ENCODE measurements at regions not wholly inside any gene's neighbourhood (a gene's known extent, or its start where the extent isn't known, plus 50 kb on each side); places are given as distances from the start of the nearest gene placed in this dataset.

- H3K27ac ChIP-seq (ENCODE audit: low read depth, low read length), result no peak overlapping the region
Measured at GRCh38 chr9:115232181-115232774, 114.3 kb upstream of the TNC start.

DNA sequence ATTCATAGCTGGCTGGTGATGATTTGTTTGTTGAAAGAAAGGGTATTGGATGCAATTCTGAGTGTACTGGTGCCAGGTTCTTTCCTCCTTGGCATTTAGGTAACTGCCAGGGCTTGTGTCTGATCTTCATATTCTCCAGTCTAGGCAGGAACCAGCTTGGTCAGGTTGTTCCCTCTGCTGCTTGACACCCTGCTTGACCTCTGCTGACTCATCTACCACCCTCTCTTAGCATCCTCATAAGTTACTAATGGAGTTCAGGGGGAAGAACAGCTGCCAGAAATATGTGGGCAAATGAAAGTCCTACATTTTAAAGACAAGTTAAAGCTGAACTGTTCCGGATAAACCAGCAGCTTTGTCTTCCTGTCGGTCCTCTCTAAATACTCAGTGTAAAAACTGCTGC lies 116.1 kb upstream of the TNC start:
- Histone ChIP-seq H3K36me3 (ENCODE audit: insufficient read depth, low read length) (no peaks in the 10 kb centered on the region), H3K27me3 (ENCODE audit: control insufficient read depth in 1 of 2, insufficient read depth in 2 of 2, low read length in 2 of 2) (no peaks in the 10 kb centered on the region), H3K9ac (ENCODE audit: low read length) (no peak overlapping the region), H3K9me3 (ENCODE audit: low read length) (no peaks in the 10 kb centered on the region), H3K27ac (ENCODE audit: low read depth, low read length) (no peak overlapping the region), H3K4me3 (ENCODE audit: low read depth in 1 of 2, low read length in 2 of 2) (no peak overlapping the region), H3K4me1 (ENCODE audit: insufficient read depth, low read length) (peaks cover 5% of the 10 kb centered on the region)

More at GRCh38 chr9:115232181-115232774, 114.3 kb upstream of the TNC start:
- Histone ChIP-seq H3K4me3 (ENCODE audit: low read depth in 1 of 2, low read length in 2 of 2) (no peak overlapping the region), H3K9ac (ENCODE audit: low read length) (no peak overlapping the region), H3K9me3 (ENCODE audit: low read length) (no peaks in the 10 kb centered on the region), H3K4me1 (ENCODE audit: insufficient read depth, low read length) (peaks cover 5% of the 10 kb centered on the region), H3K27me3 (ENCODE audit: control insufficient read depth in 1 of 2, insufficient read depth in 2 of 2, low read length in 2 of 2) (no peaks in the 10 kb centered on the region), H3K36me3 (ENCODE audit: insufficient read depth, low read length) (no peaks in the 10 kb centered on the region)

- no peaks in the 10 kb centered on the region for H3K9me3 ChIP-seq (ENCODE audit: low read length)
- no peak overlapping the region for H3K27ac ChIP-seq (ENCODE audit: low read depth, low read length)
- H3K9ac ChIP-seq (ENCODE audit: low read length), result no peak overlapping the region
- H3K27me3 ChIP-seq (ENCODE audit: control insufficient read depth in 1 of 2, insufficient read depth in 2 of 2, low read length in 2 of 2), result no peaks in the 10 kb centered on the region
- peaks cover 5% of the 10 kb centered on the region for H3K4me1 ChIP-seq (ENCODE audit: insufficient read depth, low read length)
- H3K36me3 ChIP-seq (ENCODE audit: insufficient read depth, low read length), result no peaks in the 10 kb centered on the region
- H3K4me3 ChIP-seq (ENCODE audit: low read depth in 1 of 2, low read length in 2 of 2), result no peak overlapping the region
Measured at GRCh38 chr9:115235221-115235620, 117.3 kb upstream of the TNC start.

DNA sequence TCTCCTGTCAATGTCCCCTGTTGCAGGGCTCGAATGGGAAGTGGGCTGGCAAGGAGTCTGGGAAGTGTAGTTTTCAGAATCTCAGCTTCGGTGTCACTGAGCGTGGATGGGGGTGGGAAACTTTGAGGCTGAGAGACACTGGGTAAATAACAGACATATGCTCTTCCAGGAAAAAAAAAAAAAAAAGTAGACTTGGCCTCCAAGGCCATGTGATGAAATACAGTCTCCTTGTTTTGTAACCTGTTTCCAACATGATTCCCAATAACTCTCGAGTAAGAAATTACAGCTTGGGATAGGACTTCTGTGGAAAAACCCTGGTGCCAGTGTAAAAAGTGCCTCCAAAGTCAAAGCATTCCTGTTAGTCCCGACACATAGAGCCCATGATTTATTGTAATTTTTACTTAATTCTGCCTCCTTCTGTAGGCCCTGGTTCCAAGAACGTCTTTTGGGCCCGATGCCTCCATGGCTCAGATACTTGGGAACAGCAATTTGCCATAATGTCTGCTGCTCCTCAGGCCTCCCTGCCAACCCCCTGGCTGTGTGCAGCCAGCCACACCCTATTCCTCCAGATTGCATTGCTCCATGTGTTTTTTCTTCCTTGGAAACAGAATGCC lies 119.5 kb upstream of the TNC start:
- no peak overlapping the region for H3K27ac ChIP-seq (ENCODE audit: low read depth, low read length)
- no peaks in the 10 kb centered on the region for H3K9me3 ChIP-seq (ENCODE audit: low read length)
- H3K4me3 ChIP-seq (ENCODE audit: low read depth in 1 of 2, low read length in 2 of 2), result no peak overlapping the region
- no peak overlapping the region for H3K9ac ChIP-seq (ENCODE audit: low read length)
- H3K27me3 ChIP-seq (ENCODE audit: control insufficient read depth in 1 of 2, insufficient read depth in 2 of 2, low read length in 2 of 2), result no peaks in the 10 kb centered on the region
- H3K4me1 ChIP-seq (ENCODE audit: insufficient read depth, low read length), result peaks cover 5% of the 10 kb centered on the region
- H3K36me3 ChIP-seq (ENCODE audit: insufficient read depth, low read length), result no peaks in the 10 kb centered on the region

DNA sequence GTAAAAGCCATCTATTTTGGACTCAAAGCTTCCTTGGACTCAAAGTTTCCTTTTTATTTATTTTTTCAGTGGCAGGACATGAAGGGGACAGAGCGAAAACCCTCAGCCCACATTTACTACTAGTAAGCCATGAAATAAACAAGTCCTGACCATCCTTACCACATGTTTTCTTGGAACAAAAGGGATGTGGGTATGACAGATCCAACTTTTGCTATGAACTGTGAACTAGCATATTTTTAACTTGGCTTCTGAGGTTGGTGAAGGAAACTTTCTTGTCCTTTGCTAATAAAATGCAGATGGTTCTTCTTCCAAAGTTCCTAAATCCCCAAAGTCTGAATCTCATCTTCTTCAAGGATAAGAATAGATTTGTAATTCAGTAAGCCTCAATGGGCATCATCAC lies 122.7 kb upstream of the TNC start:
- Histone ChIP-seq H3K27me3 (ENCODE audit: control insufficient read depth in 1 of 2, insufficient read depth in 2 of 2, low read length in 2 of 2) (no peaks in the 10 kb centered on the region), H3K9me3 (ENCODE audit: low read length) (no peaks in the 10 kb centered on the region), H3K9ac (ENCODE audit: low read length) (no peak overlapping the region), H3K4me1 (ENCODE audit: insufficient read depth, low read length) (no peaks in the 10 kb centered on the region), H3K4me3 (ENCODE audit: low read depth in 1 of 2, low read length in 2 of 2) (no peak overlapping the region), H3K27ac (ENCODE audit: low read depth, low read length) (no peak overlapping the region), H3K36me3 (ENCODE audit: insufficient read depth, low read length) (no peaks in the 10 kb centered on the region)

- H3K27me3 ChIP-seq (ENCODE audit: control insufficient read depth in 1 of 2, insufficient read depth in 2 of 2, low read length in 2 of 2), result no peaks in the 10 kb centered on the region
- no peak overlapping the region for H3K4me3 ChIP-seq (ENCODE audit: low read depth in 1 of 2, low read length in 2 of 2)
- H3K9me3 ChIP-seq (ENCODE audit: low read length), result no peaks in the 10 kb centered on the region
- H3K4me1 ChIP-seq (ENCODE audit: insufficient read depth, low read length), result no peaks in the 10 kb centered on the region
- no peaks in the 10 kb centered on the region for H3K36me3 ChIP-seq (ENCODE audit: insufficient read depth, low read length)
- no peak overlapping the region for H3K9ac ChIP-seq (ENCODE audit: low read length)
- no peak overlapping the region for H3K27ac ChIP-seq (ENCODE audit: low read depth, low read length)
Measured at GRCh38 chr9:115241641-115242040, 123.7 kb upstream of the TNC start.

DNA sequence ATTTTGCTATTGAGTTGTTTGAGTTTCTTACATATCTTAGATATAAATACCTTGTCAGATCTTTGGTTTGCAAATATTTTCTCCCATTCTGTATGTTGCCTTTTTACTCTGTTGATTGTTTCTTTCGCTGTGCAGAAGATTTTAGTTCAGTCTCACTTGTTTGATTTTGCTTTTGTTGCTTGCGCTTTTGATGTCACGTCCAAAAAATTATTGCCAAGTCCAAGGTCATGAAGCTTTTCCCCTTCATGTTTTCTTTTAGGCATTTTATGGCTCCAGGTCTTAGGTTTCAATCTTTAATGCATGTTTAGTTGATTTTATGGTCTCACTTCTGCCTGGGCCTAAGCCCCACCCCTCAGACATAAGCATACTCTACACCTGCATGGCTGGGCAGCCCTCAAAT lies 131.5 kb upstream of the TNC start:
- Histone ChIP-seq H3K27me3 (ENCODE audit: control insufficient read depth in 1 of 2, insufficient read depth in 2 of 2, low read length in 2 of 2) (no peaks in the 10 kb centered on the region), H3K4me1 (ENCODE audit: insufficient read depth, low read length) (peaks cover 21% of the 10 kb centered on the region), H3K27ac (ENCODE audit: low read depth, low read length) (no peak overlapping the region), H3K36me3 (ENCODE audit: insufficient read depth, low read length) (no peaks in the 10 kb centered on the region), H3K9me3 (ENCODE audit: low read length) (no peaks in the 10 kb centered on the region), H3K9ac (ENCODE audit: low read length) (no peak overlapping the region), H3K4me3 (ENCODE audit: low read depth in 1 of 2, low read length in 2 of 2) (no peak overlapping the region)

DNA sequence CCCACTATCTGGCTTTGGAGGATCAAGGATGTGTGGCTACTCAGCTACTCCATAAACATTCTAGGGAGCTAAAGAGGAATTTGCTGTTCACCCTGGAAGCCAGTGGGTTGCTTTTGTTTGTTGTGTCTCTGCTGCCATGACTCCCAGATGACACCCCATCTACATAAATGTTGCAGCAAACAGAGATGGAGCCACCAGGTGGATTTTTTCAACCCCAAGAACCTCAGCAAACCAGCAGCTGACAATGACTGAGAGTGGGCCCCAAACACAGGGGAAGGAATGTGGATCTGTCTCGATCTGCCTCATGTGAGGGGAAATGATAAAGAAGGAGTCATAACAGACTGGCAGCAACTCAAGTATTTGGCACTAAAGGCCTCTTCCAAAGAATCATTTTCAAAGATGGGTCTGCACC lies 132.7 kb upstream of the TNC start:
- Histone ChIP-seq H3K9me3 (ENCODE audit: low read length) (no peaks in the 10 kb centered on the region), H3K27me3 (ENCODE audit: control insufficient read depth in 1 of 2, insufficient read depth in 2 of 2, low read length in 2 of 2) (no peaks in the 10 kb centered on the region), H3K27ac (ENCODE audit: low read depth, low read length) (no peak overlapping the region), H3K9ac (ENCODE audit: low read length) (no peak overlapping the region), H3K4me1 (ENCODE audit: insufficient read depth, low read length) (peaks cover 29% of the 10 kb centered on the region), H3K36me3 (ENCODE audit: insufficient read depth, low read length) (no peaks in the 10 kb centered on the region), H3K4me3 (ENCODE audit: low read depth in 1 of 2, low read length in 2 of 2) (no peak overlapping the region)

DNA sequence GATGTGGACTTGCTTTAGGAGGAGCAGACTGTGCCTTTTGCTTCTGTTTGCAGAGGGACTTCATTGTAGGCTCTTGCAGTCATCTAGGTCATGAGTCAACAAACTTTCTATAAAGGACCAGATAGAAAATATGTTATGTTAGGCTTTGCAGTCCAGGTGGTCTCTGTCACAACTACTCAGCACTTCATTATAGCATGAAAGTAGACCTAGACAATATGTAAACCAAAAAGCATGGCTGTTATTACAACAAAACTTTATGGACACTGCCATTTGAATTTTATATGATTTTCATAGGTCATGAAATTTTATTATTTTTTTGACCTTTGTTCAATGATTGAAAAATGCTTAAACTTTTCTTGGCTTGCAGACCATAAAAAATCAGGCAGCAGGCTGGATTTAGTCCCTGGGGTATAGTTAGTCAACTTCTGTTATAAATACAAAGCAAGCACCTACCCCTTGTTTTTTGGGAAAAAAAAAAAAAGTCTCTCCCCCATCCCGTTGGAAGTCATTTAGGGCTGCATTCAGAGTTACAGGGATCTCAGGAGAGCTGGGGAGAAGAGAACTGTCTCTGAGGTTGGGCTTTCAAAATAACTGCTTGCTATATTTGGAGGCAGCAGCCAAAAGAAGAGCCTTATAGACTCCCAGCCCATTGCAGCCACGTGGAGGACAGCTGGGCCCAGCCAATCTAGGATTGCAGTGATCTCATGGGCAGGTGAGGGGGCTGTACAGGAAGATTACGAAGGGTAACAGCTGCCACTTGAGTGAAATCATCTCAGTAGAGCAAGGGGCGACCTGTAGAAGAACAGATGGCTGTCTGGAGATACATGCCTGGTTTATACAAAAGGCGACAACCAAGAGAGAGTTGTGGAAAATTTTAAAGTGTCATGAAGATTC lies 136.6 kb upstream of the TNC start:
- no peaks in the 10 kb centered on the region for H3K9me3 ChIP-seq (ENCODE audit: low read length)
- no peak overlapping the region for H3K4me3 ChIP-seq (ENCODE audit: low read depth in 1 of 2, low read length in 2 of 2)
- H3K36me3 ChIP-seq (ENCODE audit: insufficient read depth, low read length), result no peaks in the 10 kb centered on the region
- H3K4me1 ChIP-seq (ENCODE audit: insufficient read depth, low read length), result peaks cover 29% of the 10 kb centered on the region
- no peaks in the 10 kb centered on the region for H3K27me3 ChIP-seq (ENCODE audit: control insufficient read depth in 1 of 2, insufficient read depth in 2 of 2, low read length in 2 of 2)
- no peak overlapping the region for H3K9ac ChIP-seq (ENCODE audit: low read length)
- no peak overlapping the region for H3K27ac ChIP-seq (ENCODE audit: low read depth, low read length)

GRCh38 chr9:115261656-115262081 lies 143.7 kb upstream of the TNC start:
- Histone ChIP-seq H3K27me3 (ENCODE audit: control insufficient read depth in 1 of 2, insufficient read depth in 2 of 2, low read length in 2 of 2) (no peaks in the 10 kb centered on the region), H3K36me3 (ENCODE audit: insufficient read depth, low read length) (no peaks in the 10 kb centered on the region), H3K4me1 (ENCODE audit: insufficient read depth, low read length) (peaks cover 43% of the 10 kb centered on the region), H3K9me3 (ENCODE audit: low read length) (no peaks in the 10 kb centered on the region), H3K4me3 (ENCODE audit: low read depth in 1 of 2, low read length in 2 of 2) (no peak overlapping the region), H3K9ac (ENCODE audit: low read length) (no peak overlapping the region), H3K27ac (ENCODE audit: low read depth, low read length) (peak overlapping the region; percentile 16)

DNA sequence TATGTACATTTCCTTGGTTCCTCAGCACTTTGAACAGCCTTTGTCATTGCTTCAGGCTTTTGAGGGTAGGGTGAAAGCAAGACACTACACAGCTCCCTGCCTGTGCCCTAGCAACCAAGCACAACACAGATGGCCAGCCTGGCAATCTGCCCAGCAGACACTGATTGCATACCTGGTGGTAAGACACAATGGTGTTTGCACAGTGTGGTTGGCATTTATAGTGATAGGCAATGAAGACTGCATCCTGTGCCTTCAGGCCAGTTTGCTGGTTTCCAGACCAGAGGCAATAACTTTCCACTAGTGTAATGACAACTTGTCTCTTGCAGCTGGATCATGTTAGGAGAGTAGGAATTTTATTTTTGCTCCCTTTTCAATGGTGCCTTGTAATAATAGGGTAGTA lies 144.5 kb upstream of the TNC start:
- Histone ChIP-seq H3K9me3 (ENCODE audit: low read length) (no peaks in the 10 kb centered on the region), H3K9ac (ENCODE audit: low read length) (no peak overlapping the region), H3K36me3 (ENCODE audit: insufficient read depth, low read length) (no peaks in the 10 kb centered on the region), H3K27ac (ENCODE audit: low read depth, low read length) (peak overlapping the region; percentile 59), H3K4me1 (ENCODE audit: insufficient read depth, low read length) (peaks cover 44% of the 10 kb centered on the region), H3K27me3 (ENCODE audit: control insufficient read depth in 1 of 2, insufficient read depth in 2 of 2, low read length in 2 of 2) (no peaks in the 10 kb centered on the region), H3K4me3 (ENCODE audit: low read depth in 1 of 2, low read length in 2 of 2) (no peak overlapping the region)

Data from muscle layer of colon (tissue), 2 donors.